H1 (cell line): ENCODE measurements at regions not wholly inside any gene's neighbourhood (a gene's known extent, or its start where the extent isn't known, plus 50 kb on each side); places are given as distances from the start of the nearest gene placed in this dataset.

Source experiments
- RNF2 ChIP-seq: fragments of 200-900, 300-1000 bp; sonication (generic); IDR thresholded peaks from 2 replicates; pipeline ENCODE4 v1.7.1; 2016; ENCODE audit warnings: borderline replicate concordance, low read depth, mild to moderate bottlenecking, antibody characterized with exemption, low read length; ENCODE audit not compliant: poor library complexity, severe bottlenecking; ENCODE audit errors: missing control alignments

GRCh38 chr10:128852449-128852848 lies 614.6 kb upstream of the MGMT start (continued):
- no peak for TF ChIP-seq RNF2
